Ureter (tissue), 1 donor: ENCODE measurements at regions not wholly inside any gene's neighbourhood (a gene's known extent, or its start where the extent isn't known, plus 50 kb on each side); places are given as distances from the start of the nearest gene placed in this dataset.
"Not testable (repeated sequence)": the region's sequence is repeated elsewhere in the genome, so short reads cannot be mapped to it uniquely, and the experiment has no call there.

Source experiments
- DNase-seq: peaks from one replicate; pipeline ENCODE4 v3.0.0-alpha.2; 2020; ENCODE audit warnings: low spot score
- donor health status: DM: yes; HTN: yes; CAD: no.

DNA sequence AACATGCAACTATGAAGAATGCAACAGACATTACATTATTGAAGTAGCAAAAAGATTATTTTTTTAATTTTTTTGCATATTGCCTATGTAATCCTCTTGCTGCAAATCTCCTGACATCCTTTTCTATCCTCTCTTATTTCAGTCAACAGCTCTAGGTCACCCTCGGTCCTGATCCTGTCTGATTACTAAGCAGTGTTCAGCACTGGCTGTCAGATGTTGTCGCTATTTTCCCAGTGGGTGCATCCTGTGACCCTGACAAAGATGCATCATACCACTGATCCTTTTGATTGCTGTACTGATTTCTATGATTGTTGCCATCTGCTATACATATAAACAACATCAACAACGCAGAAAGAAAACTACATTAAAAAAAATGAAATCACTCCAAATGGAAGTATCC is 443.7 kb upstream of the PRR20A start:
- no peak for DNase-seq

- DNase-seq = no peak
Observed at GRCh38 chr13:56700324-56700723, 440.4 kb upstream of the PRR20A start.

DNA sequence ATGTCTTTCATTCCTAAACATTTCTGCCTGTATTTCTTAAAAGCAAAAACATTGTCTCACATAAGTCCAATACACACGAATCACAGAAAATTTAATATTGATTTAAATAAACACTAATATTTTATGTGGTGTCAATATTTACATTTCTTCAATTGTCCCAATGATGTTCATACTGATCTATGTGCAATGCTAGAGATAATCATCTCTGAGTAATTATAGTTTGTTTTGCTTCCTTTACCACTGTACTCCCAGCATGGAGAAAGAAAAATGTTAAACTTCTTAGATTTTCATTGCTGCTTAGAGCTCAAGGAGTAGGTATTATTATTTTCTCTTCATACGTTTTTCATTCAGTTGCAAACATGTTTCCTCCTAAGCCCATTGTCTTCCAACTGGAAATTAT is 434.2 kb upstream of the PRR20A start:
- no peak for DNase-seq

GRCh38 chr13:56713656-56714055 is 427.1 kb upstream of the PRR20A start:
- no peak for DNase-seq

DNA sequence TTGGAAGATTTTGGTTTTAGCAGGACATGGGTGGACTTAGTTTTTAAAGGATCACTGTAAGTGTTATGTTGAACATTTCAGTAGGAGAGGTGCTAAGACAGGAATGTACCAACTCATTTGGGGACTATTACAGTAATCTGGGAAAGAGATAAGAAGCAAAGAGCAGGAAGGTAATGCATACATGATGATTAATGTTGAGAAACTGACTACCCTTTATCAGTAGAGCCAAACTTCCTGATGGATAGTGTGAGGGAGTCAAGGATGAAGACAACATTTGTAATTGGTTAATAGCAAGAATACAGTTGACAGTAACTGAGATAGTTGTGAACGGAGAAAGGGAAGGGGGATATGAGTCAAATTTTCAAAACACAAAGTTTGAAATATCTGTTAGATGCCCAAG is 421.9 kb upstream of the PRR20A start:
- DNase-seq = no peak

- DNase-seq = no peak
Observed at GRCh38 chr13:56720841-56721240, 419.9 kb upstream of the PRR20A start.

GRCh38 chr13:56735537-56735942 is 405.2 kb upstream of the PRR20A start:
- DNase-seq = no peak

- no peak for DNase-seq
Observed at GRCh38 chr13:56736966-56737365, 403.8 kb upstream of the PRR20A start.

DNA sequence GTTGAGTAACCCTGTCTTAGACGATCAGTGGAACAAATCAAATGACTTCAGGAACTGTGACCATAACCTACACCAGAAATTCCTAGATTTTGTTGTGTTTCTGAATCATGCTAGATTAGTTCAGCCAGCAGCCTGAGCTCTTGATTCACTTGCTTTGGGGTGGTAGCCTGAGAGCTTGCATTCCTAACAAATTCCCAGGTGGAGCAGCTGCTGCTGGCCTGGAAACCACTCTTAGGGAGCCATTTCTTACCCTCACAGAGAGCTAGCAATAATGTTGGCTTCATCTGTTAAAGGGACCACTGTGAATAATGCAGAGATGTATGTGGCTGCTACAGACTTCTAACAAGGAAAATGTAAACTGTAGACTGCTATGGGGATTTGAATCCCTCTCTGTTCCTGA is 388.1 kb upstream of the PRR20A start:
- no peak for DNase-seq

DNA sequence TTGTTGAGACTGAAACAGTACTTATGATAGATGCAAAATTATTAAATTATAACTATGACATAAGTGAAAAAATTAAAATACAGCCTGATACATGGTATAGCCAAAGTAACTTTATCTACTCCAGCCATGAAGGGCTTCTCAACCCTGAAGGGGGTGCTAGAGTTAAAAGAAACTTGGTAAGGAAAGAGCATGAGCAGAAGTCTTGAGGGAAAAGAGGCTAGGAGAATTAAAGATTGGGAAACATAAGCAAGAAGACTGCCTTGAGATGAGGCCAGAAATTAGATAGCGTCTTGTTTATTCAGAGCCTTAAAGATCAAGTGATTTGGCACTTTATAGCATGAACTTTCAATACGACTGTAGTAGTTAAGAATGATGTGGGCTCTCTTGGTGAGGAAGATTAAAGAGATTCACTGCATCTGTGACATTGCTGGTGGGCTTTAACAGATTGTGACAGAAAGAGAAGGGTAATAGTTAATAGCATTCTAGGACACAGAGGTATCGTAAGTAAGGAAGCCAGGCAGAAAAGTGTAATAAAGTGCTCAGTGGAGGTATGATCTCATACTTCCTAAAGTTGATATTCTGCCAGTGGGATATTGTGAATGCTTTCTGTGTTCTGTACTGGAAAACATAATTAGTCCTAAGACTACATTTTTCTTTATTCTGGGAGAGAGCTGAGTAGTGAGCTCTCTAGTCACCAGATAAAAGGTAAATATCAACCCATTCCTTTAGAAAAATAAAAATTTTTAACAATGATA is 385.4 kb upstream of the PRR20A start:
- no peak for DNase-seq

- not testable (repeated sequence) for DNase-seq
Observed at GRCh38 chr13:56763333-56763732, 377.4 kb upstream of the PRR20A start.

- no peak for DNase-seq
Observed at GRCh38 chr13:56773148-56773547, 367.6 kb upstream of the PRR20A start.

- no peak for DNase-seq
Observed at GRCh38 chr13:56789527-56789926, 351.2 kb upstream of the PRR20A start.

DNA sequence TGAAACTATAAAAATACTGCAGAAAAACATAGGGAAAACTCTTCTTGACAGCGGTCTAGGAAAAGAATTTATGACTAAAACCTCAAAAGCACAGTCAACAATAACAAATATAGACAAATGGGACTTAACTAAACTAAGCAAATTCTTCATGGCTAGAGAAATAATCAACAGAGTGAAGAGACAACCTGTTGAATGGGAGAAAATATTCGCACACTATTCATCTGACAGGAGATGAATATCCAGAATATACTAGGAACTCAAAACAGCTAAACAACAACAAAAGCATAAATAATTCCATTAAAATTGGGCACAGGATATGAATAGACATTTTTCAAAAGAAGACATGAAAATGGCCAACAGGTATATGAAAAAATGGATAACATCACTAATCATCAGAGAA is 303.6 kb upstream of the PRR20A start:
- DNase-seq = no peak

DNA sequence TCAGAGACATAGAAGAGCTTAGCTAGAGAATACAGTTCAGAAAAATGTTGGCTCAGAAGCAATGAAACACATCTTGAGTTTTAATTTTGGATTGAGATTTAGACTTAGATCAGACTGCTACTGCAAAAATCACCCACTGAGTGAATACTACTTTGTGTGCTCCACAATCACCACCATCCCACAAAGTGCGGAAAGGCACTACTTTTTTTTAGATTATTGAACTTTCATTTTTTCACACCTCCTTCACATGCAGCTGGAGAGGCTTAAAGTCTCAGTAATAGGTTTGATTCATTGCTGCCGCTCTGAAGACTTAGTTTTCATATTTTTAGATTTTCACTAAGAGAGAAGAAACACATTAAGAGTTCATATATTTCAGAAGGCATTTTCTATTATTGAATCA is 289.9 kb upstream of the PRR20A start:
- no peak for DNase-seq

- DNase-seq = no peak
Observed at GRCh38 chr13:56861476-56861875, 279.2 kb upstream of the PRR20A start.

DNA sequence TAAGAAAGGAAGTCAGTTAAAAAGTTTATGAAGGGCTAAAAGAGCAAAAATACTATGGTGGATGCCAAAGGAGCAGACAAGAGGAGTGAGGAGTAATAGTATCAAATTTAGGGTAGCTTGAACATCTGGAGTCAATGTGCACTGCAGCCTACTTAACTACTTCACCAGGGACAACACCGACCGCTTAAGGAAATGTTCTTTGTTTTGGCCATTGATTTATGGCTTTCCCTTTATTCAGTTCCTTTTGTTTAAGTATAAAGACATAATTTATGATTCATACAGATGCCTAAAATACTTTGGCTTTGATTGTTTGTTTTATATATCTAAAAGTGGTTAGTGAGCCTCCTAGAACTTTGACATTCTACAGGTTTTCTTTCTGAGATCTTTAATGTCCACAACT is 276.3 kb upstream of the PRR20A start:
- DNase-seq = no peak

DNA sequence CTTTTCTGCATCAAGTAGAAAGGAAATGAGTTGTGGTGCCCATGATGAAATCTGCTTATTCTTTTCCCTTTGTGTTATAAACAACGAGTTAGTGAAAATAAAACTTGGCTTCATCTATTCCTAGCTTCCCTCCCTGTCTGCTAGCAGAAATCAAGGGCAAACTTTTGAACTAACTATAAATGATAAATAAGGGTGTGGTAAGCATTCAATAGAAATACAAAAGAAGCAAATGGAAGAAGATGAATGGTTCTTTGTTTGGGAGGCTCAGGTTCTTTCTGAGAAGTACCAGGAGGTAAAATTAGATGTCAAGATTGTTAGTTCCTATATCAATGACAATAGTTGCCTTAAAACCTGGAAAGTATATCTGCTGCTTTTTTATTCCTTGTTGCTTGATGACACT is 275.3 kb upstream of the PRR20A start:
- DNase-seq = no peak

DNA sequence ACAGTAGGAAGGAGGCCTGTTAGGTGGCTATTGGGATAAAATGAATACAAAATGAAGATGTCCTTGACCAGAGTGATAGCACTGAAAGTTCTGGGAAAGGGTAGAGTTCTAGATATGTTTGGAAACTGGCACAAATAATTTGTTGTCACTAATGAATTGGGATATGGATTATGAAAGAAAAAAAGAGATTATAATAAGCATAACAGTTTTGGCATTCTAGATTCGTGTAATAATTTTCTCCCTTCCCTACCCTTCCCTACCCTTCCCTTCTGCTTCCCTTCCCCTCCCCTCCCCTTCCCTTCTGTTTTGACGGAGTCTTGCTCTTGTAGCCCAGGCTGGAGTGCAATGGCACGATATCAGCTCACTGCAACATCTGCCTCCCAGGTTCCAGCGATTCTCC is 271.0 kb upstream of the PRR20A start:
- DNase-seq = no peak

DNA sequence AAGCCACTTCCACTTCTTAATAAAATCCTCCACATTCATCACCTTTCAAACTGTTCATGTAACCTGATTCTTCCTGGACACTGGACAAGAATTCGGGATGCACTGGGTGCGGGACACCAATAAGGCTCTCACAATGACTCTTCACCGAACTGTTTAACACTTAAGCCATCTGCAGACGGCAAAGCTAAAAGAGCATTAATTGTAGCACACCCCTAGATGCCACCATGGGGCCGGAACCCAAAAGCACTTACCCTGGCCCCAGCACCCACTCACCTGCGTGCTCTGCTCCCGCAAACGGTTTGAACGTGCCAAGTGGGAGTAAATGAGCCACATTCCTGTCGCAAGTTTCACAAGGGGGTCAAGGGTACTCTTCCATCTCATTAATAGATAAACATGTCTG is 254.3 kb upstream of the PRR20A start:
- no peak for DNase-seq

- DNase-seq = no peak
Observed at GRCh38 chr13:56888455-56888854, 252.3 kb upstream of the PRR20A start.

DNA sequence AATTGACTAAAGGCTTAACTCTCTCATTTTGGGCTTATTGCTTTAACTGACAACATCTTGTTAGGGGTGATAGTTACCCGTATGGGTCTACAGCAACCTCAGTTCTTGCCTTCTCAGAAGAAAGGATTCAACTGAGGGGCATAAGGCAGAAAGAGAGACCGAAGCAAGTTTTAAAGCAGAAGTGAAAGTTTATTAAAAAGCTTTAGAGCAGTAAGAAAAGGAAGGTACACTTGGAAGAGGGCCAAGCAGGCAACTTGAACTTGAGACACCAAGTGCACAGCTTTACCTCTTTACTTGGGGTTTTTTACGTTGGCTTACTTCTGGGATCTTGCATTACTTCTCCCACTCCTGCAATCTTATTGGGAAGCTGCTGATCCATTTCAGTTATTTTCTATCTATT is 246.9 kb upstream of the PRR20A start:
- DNase-seq = no peak

GRCh38 chr13:56900549-56901279 is 240.0 kb upstream of the PRR20A start:
- no peak for DNase-seq

DNA sequence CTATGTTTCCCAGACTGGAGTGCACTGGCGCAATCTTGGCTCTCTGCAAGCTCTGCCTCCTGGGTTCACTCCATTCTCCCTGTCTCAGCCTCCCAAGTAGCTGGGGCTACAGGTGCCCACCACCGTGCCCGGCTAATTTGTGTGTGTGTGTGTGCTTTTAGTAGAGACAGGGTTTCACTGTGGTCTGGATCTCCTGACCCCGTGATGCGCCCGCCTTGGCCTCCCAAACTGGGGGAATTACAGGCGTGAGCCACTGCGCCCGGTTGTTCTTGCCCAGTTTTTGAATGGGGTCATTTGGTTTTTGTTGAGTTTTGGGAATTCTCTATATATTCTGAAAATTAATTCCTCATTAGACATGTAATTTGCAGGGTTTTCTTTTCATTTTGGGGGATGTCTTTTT is 238.4 kb upstream of the PRR20A start:
- DNase-seq = no peak
